Right lung (tissue), 2 donors: ENCODE measurements at regions not wholly inside any gene's neighbourhood (a gene's known extent, or its start where the extent isn't known, plus 50 kb on each side); places are given as distances from the start of the nearest gene placed in this dataset.

ENCODE experiments used
- DNase-seq, 2 donors: peaks; one replicate each; pipeline ENCODE4 v3.0.0-alpha.2; 2013

DNA sequence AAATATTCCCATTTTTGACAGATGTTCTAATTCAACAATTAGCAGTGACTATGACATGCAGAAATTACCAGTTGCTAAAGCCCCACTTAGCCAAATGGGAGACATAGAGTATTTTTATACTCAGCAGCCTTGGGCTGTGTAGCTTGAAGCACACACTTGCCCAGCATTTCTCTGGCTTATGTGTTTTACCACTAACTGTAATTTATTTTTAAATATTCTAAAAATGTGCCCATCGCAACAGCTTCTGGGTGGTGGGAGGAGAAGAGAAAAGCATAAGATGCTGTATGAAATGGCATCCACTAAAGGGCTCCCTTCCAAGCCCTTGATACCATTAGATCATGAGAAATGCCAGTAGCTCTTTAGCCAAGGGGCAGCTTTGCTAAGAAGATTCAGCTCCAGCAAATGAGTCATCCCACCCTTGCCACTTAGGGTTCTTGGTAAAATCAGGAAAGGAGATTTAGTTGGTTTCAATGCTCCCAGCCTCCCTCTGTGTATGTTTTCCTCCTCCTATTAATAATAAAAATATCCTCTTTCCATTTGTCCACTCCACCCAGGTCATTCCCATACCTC is 462.7 kb upstream of the DEPDC1 start:
- no peak for DNase-seq

DNA sequence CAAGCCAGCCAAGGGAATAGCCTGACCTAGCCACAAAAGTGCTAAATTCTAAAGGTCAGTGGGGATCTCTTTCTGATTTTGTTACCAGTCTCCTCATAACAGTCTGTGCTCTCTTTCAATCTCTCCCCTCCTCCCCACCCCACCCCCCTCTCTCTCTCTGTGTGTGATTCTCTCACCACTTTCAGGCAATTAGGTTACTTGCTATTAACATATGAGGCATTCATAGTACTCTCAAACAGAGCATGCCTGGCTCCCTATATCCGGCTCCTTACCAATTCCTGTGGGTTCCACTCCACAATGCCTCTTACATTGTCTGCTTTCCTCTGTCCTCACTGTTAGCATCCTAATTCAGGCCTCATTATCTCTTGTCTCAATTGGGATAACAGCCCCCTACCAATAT is 464.3 kb upstream of the DEPDC1 start:
- DNase-seq = no peak

DNA sequence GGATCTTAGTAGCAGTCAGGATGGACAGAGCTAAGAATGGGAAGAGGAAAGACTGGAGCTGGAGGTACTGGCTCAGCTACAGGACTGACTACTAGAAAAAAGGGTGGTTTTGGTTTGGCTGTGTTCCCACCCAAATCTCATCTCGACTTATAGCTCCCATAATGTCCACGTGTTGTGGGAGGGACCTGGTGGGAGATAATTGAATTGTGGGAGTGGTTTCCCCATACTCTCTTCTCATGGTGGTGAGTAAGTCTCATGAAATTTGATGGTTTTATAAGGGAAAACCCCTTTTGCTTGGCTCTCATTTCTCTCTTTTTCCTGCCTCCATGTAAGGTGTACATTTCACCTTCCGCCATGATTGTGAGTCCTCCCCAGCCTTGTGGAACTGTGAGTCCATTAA is 466.5 kb upstream of the DEPDC1 start:
- DNase-seq = no peak

DNA sequence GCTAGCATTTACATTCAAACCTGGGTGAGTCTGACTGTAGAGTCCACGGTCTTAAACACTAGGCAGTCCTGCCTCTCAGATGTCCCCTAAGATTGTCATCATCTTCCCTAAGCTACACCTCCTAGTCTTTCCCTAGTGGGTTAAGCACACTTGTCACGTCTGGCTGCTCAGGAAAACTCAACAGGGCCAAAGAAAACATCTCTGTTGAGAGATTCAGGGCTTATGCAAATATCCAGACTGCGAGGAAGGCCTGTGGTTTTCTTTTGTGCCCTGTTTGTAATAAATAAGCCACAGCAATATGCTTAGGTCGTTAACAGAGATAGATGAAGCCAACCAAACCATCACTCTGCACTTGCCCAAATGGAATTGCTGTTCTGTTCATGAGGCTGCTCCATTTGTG is 472.6 kb upstream of the DEPDC1 start:
- no peak for DNase-seq

DNA sequence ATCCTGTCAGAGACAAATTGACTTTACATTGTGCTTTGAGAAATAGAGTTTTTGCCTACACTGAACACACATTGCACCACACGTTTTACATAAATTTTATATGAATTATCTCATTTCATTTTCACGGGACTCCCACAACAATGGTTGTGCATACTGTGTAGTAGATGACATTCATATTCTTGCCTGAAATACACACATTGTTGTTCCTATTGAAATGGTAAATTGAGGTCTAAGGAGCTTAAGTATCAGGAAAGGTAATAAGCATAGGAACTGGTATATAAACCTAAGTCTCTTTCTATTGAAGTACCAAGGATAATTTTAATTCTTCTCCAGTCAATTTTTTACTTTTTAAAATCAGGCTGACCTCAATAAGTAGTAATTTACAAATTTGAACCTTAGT is 473.7 kb upstream of the DEPDC1 start:
- DNase-seq = no peak

DNA sequence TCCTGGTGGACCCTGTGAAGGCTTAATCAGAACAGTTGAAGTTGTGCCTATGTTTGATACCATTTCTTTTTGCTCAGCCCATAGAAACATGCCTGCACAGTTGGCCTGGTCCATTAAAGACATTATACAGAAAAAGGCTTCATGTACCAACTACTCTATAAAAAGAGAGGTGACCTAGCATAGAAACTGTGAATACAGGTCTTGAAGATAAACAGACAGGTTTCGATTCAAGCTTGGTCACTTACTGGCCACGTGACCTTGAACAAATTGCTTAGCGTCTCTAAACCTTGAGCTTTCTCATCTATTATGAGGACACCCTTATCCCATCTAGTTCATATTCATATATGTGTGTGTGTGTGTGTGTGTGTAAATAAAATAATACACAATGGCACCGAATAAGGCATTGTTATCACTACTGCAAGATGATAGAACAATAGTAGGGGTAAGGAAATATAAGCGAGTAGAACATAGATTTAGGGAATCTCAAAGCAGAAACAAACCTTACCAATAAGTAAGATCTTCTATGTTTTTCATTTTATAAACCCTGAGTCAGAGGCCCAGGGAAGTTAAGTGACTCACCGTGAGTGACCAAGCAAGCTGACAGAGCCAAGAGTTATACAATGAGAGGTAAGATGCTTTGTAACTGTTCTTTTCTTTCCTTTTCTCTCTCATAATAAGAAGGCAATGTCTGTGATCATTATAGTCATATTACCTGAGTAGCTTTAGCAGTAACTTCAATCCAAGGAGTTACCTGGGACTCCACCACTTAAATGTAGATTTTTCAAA is 476.8 kb upstream of the DEPDC1 start:
- no peak for DNase-seq

DNA sequence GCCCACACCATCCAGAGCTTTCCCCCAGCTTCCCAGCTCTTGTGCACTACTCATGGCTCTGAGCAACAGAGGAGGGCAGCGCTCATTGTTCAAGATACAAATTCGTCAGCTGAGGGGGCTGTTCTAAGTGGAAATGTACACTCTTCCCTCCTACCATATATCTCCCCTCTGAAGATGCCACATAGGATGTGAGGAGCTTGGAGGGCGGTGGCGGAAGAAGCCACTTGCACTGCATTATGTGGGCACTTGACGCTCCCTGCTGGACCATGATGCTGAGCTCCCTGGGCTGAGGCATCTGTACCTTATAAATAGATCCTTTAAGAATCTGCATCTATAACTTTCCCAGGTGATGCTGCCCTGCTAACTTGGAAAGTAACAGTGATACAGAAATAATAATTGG is 477.6 kb upstream of the DEPDC1 start:
- DNase-seq = no peak

DNA sequence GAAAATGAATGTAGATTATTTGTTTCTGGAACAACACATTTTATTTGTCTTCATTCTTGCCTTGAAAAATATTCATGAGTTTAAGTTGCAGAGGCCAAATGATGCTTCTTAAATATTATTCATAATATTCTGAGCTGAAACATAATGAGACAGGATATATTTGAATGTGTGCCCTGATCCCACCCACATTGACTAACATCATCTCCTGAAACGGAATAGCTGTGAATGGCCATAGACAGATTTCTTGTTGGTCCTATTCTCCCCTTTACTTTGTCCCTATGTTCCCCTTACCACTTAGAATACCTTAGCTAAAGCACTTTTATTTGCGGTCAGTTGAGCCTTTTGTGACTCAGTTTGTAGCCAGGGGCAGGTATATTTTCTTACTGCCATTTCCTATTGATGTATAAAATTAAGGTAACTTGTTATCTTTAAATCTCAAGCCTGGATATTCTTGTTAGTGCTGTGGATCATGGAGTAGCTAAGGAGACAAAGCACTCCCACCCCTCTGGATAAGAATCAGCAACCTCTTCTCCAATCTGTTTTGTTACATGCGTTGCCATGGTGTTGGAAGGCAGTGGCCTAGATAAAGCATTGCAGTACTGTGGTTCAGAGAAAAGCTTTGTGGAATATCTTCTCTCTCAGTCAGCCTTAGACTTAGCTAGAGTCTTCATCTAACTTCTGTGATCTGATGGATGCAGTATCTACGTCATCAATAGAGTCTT is 478.5 kb upstream of the DEPDC1 start:
- DNase-seq = peak; percentile 18 to 21

DNA sequence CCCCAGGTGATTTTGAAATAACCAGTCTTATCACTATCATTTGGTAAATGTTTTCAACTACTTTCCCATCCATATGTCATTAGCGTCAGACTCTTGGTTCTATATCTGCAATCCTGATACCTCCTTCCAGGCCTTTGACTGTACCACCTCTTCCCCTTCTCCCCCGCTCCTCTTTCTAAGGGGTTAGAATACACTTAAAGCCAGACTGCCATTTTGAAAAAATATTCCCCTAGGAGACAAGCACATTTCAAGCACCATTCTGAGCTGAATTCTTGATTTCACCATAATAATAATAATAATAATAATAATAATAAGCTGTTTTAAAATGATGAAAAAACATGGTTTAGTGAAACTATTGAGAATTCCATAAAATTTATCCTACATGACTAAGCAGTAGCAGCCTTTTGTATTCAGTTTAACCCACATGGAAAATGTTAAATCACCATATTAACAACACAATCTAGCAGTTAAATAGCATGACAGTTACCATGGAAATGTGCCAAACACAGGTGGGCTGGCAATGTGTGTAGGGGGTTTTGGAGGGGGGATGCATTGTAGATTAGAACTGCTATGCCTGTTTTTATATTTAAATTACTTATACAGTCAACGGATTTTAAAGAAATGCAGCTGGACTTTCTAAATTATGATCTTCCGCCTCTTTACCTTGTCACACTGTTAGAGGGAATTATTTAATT is 480.2 kb upstream of the DEPDC1 start:
- no peak for DNase-seq

DNA sequence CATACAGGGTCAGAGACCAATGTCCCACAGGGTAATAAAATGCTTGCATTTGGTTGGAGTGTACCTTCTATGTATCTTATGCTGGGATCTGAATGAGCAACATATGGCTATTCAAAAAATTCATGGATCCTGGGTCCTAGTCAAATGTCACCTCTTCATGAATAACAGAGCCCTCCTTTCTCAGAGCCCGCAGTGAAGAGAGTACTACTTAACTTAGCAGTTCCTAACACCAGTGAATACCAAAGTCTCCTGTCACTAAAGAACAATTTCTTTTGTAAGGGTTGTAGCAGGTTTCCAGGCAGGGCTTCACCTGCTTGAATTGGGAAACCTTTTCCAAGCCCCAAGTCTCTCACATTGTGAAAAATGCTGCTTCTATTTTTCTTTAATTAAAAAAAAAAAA is 483.0 kb upstream of the DEPDC1 start:
- DNase-seq = no peak

DNA sequence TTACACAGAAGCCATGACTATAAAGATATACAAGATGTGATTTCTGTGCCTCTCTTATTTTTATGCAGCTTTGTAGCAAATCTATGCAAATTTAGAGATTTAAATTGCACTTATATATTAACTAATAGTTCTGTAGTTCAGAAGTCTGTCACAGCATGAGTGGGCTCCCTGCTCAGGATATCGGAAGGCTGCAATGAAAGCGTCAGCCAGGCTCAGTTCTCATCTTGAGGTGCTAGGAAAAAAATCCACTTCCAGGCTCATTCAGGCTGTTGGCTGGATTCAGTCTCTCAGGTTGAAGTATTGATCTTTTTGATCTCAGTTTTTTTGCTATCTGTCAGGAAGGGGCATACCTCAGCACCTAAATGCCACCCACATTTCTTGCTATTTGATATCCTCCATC is 487.4 kb upstream of the DEPDC1 start:
- DNase-seq = no peak

DNA sequence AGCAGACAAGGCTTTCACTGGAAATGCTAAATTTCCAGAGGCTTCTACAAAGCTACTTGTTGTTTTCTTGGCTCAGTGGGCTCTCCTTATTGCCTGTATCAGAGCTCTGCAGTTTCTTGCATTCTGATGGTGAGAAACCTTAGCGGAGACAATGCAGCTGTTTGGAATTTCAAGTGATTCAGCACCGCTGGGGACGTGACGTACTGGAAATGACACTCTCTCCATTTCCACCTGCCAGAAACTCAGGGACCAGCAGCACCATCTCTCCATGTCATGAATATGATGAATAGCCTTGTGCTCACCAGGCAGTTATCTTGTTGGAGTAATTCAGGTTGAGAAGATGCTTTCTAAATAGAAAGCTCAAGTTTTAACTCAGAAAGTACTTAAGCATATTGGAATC is 497.2 kb upstream of the DEPDC1 start:
- no peak for DNase-seq

DNA sequence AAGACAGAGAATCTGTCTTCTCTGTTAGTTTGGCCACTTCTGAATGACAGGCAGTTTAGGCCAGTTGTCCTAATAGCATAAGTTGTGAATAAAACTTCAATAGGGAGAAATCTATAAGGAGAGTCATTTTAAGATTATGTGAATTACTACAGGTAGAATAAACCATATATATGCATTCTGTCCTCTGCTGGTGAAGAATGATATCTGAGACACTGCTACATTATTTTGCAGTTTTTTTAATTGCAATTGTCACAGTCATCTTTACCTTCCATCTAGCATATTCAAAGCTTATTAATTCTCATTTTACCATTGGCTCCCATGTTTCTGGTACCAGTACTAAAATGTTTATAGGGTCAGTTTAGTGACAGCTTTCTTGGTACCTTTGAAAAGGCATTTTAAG is 519.6 kb upstream of the DEPDC1 start:
- DNase-seq = no peak

DNA sequence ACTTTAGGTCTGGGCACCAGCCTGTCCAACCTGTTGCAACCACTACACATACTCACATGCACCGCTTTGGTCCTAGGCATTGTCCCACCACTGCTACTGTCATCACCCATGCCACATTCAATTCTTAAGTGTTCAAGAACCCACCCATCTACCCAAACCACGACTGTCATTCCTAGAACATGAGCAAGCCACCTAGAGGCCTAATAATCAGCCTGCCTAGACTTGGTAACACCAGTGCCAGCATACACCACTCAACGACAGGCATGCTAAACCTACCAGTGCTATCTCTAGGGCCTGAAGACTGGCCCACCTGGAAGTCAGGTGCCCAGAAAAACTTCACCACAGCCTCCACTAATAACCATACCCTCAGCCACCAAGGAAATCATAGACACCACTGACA is 532.8 kb upstream of the DEPDC1 start:
- no peak for DNase-seq

DNA sequence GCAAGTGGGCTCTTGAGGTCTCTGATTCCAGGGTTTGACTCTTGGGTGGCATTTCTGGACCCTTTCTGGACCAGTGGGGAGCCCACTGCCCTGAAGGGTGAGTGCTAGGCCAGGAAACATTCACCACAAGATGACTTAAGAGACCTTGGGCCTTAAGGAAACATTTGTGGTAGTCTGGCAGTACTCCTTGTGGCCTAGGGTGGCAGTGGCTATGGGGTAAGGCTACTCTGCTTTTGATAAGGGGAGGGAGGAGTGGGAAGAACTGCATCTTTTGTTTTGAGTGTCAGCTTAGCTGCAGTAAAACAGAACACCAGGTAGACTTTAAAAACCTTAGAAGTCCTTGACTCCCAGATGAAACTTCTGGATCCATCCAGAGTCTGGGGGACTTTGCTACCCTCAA is 529.3 kb upstream of the LRRC7 start:
- no peak for DNase-seq

DNA sequence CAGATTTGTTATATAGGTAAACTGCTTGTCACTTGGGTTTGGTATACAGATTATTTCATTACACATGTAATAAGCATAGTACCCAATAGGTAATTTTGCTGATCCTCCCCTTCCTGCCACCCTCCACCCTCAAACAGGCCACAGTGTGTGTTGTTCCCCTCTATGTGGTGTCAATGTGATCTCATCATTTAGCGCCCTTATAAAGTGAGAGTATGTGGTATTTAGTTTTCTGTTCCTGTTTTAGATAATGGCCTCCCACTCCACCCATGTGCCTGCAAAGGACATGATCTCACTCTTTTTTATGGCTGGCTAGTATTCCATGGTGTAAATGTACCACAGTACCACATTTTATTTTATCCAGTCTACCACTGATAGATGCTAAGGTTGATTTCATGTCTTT is 522.1 kb upstream of the LRRC7 start:
- no peak for DNase-seq

DNA sequence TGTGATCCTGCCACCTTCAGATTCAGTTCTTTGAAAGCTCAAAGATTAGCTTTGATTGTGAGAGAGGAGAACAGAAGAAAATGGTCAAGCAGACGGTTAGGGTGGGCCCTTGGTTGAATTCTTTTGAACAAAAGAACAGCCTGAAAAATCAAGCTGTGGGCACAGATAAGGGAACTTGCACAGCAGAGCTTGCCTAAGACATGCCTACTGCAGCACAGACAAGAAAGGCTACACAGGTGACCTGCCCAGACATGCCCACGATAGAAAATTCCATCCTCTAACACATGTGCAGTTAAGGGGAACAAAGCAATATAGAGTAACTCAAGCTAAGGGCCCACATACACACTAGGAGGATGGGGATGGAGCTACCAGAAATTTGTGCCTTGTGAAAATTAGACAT is 512.5 kb upstream of the LRRC7 start:
- no peak for DNase-seq

DNA sequence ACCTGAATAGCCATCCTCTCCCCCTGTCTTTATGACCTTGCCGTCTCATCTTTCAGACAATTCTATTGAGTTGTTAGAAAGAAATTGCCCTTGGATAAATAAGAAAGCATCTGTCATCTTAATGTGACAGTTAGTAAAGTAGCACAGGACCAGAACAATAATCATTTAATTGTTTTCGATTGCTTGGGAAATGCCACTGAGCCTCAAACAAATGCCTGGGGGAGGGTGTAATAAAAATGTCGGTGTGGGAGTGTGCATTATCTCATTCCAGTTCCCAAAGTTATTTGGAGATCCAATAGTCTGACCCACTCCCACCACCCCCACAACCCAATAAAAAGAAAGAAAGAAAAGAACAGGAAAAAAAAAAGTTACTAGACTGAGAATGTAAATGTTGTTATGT is 509.3 kb upstream of the LRRC7 start:
- DNase-seq = no peak

DNA sequence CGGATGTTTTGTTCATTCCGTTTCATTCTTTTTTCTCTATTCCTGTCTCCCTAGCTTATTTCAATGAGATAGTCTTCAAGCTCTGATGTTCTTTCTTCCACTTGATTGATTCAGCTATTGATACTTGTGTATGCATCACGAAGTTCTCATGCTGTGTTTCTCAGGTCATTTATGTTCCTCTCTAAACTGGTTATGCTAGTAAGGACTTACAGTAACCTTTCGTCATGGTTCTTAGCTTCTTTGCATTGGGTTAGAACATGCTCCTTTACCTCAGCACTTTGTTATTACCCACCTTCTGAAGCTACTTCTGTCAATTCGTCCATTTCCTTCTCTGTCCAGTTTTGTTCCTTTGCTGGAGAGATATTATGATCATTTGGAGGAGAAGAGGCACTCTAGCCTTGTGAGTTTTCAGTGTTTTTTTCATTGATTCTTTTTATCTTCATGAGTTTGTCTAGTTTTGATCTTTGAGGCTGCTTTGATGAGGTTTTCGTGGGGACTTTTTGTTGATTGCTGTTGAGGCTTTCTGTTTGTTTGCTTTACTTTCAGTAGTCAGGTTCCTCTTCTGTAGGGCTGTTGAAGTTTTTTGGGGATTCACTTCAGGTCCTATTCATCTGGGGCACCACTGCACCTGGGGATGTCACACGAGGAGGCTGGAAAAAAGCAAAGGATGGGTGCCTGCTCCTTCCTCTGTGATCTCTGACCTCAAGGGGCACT is 496.9 kb upstream of the LRRC7 start:
- no peak for DNase-seq

DNA sequence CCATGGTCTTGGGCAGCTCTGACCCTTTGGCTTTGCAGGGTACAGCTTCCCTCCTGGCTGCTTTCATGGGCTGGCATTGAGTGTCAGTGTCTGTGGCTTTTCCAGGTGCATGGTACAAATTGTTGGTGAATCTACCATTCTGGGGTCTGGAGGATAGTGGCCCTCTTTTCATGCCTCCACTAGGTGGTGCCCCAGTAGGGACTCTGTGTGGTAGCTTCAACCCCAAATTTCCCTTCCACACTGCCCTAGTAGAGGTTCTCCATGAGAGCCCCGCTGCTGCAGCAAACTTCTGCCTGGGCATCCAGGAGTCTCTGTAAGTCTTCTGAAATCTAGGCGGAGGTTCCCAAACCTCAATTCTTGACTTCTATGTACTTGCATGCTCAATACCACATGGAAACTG is 494.5 kb upstream of the LRRC7 start:
- DNase-seq = no peak

DNA sequence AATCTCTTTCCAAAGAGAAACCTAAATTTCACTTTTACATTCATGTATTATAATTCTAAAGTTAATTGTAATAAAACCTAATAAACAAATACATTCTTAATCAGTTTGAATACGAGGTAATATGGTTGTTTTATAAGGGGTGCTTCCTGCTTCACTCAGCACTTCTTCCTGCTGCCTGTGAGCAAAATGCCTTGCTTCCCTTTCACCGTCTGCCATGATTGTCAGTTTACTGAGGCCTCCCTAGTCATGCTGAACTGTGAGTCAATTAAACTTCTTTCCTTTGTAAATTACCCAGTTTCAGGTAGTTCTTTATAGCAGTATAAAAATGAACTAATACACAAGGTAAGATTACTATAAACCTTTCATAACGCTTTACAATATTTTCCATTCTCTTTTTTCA is 491.1 kb upstream of the LRRC7 start:
- no peak for DNase-seq

DNA sequence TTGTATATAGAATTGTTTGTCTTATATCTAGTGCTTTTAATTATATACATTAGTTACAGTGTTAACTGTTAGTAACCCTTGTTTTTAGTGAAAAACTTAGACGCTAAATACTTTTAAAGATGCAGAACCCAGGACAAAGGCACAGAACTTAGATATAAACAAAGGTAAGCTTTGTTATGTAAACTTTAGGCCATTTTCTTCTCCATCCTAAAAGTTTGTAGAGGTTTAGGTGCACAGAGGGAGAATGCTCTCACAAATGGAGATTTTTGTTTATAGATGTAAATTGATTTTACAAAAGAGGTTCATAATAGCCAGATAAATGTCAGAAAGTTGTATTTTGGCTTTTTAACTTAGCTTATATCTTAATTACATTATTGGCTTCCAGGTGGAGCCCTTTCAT is 490.5 kb upstream of the LRRC7 start:
- no peak for DNase-seq
